HepG2 (cell line): ENCODE measurements at regions not wholly inside any gene's neighbourhood (a gene's known extent, or its start where the extent isn't known, plus 50 kb on each side); places are given as distances from the start of the nearest gene placed in this dataset.

Source experiments
- CC2D1A ChIP-seq: sonication (generic); formaldehyde crosslinking; IDR thresholded peaks from 2 replicates; pipeline ENCODE4 v1.8.1; 2023; ENCODE audit warnings: mild to moderate bottlenecking, missing genetic modification reagents
- HNRNPH1 ChIP-seq: fragments of 200-400 bp; formaldehyde crosslinking; optimal IDR thresholded peaks from 2 replicates; pipeline ENCODE3; 2017; ENCODE audit warnings: mild to moderate bottlenecking, low read depth, low read length
- TF ChIP-seq, protein P1 (sequence below): sonication (generic); formaldehyde crosslinking; conservative IDR thresholded peaks from 2 replicates; pipeline ENCODE4 v1.4.0; 2020; ENCODE audit warnings: missing genetic modification reagents

DNA sequence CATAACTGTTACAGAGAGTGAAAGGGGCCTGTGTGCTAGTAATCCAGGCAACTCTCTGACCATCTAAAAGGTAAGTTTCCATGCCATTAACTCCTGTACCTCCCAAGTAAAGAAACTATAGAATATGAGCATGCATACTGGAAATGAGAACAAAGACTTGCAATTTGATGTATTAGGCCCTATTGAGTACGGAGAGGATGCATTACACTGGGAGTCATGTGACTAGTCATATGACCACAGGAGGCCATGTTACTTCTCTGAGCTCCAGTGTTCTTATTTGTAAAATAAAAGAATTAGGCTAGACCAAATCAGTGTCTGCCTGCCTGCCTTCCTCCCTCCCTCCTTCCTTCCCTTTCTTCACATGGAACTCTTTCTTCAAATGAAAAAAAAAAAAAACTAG is 440.1 kb upstream of the CCDC196 start:
- TF ChIP-seq, protein P1, sequence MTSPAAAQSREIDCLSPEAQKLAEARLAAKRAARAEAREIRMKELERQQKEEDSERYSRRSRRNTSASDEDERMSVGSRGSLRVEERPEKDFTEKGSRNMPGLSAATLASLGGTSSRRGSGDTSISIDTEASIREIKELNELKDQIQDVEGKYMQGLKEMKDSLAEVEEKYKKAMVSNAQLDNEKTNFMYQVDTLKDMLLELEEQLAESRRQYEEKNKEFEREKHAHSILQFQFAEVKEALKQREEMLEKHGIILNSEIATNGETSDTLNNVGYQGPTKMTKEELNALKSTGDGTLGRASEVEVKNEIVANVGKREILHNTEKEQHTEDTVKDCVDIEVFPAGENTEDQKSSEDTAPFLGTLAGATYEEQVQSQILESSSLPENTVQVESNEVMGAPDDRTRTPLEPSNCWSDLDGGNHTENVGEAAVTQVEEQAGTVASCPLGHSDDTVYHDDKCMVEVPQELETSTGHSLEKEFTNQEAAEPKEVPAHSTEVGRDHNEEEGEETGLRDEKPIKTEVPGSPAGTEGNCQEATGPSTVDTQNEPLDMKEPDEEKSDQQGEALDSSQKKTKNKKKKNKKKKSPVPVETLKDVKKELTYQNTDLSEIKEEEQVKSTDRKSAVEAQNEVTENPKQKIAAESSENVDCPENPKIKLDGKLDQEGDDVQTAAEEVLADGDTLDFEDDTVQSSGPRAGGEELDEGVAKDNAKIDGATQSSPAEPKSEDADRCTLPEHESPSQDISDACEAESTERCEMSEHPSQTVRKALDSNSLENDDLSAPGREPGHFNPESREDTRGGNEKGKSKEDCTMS (CRISPR knock-in tag), result no peak
- TF ChIP-seq CC2D1A (CRISPR knock-in tag) (no peak), HNRNPH1 (no peak)
